ENCODE measurements at regions not wholly inside any gene's neighbourhood (a gene's known extent, or its start where the extent isn't known, plus 50 kb on each side); places are given as distances from the start of the nearest gene placed in this dataset.

DNA sequence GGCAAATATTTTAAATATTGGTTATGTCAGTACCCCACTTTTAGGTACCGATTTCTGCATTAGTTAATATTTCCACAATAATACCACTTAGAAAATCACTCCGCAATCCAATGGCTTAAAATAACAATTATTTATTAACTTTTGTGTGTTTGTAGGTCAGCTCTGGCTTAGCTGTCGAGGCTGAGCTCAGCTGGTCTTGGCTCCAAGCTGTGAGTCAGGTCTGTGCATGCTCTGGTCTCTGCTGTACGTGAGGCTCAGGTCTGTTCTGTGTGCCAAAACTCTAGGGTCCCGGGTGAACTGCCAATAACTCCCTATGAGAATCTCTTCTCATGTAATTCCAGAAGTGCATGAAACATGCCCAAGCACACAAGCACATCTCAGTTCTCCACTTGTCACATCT, 245.8 kb upstream of the GK2 start:
- TF ChIP-seq, protein P1, sequence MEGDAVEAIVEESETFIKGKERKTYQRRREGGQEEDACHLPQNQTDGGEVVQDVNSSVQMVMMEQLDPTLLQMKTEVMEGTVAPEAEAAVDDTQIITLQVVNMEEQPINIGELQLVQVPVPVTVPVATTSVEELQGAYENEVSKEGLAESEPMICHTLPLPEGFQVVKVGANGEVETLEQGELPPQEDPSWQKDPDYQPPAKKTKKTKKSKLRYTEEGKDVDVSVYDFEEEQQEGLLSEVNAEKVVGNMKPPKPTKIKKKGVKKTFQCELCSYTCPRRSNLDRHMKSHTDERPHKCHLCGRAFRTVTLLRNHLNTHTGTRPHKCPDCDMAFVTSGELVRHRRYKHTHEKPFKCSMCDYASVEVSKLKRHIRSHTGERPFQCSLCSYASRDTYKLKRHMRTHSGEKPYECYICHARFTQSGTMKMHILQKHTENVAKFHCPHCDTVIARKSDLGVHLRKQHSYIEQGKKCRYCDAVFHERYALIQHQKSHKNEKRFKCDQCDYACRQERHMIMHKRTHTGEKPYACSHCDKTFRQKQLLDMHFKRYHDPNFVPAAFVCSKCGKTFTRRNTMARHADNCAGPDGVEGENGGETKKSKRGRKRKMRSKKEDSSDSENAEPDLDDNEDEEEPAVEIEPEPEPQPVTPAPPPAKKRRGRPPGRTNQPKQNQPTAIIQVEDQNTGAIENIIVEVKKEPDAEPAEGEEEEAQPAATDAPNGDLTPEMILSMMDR (IDR thresholded peaks at IDR 0.05; ENCODE audit: poor library complexity), result no peak
- TF ChIP-seq EZH2 (IDR thresholded peaks at IDR 0.05; ENCODE audit: borderline replicate concordance) (no peak), EZH2phosphoT487 (IDR thresholded peaks at IDR 0.05; ENCODE audit: low read depth, severe bottlenecking, unreplicated experiment) (no peak)

All from hepatocyte (in vitro differentiated cells).